Colonic mucosa (tissue), 4 donors: ENCODE measurements at regions not wholly inside any gene's neighbourhood (a gene's known extent, or its start where the extent isn't known, plus 50 kb on each side); places are given as distances from the start of the nearest gene placed in this dataset.

ENCODE experiments used
- DNase-seq: peaks from one replicate; pipeline ENCODE4 v3.0.0-alpha.2; 2020
- H3K27ac ChIP-seq: fragments of 200-600 bp; one replicate; pipeline ENCODE4 v1.8.0; 2021
- H3K27me3 ChIP-seq: fragments of 200-600 bp; one replicate; pipeline ENCODE4 v1.8.0; 2021
- H3K36me3 ChIP-seq: fragments of 200-600 bp; one replicate; pipeline ENCODE4 v1.8.0; 2021
- H3K4me1 ChIP-seq: fragments of 200-600 bp; one replicate; pipeline ENCODE4 v1.8.0; 2021; ENCODE audit warnings: mild to moderate bottlenecking
- H3K4me3 ChIP-seq: fragments of 200-600 bp; one replicate; pipeline ENCODE4 v1.8.0; 2021
- H3K9ac ChIP-seq, 2 donors: one replicate each; pipeline ENCODE4 v1.7.0; 2013; ENCODE audit warnings: control low read depth in 2 of 2, low read depth in 2 of 2, low read length in 2 of 2
- H3K9me3 ChIP-seq: fragments of 200-600 bp; one replicate; pipeline ENCODE4 v1.8.0; 2021
- CTCF ChIP-seq: fragments of 200-600 bp; IDR thresholded peaks from one replicate; pipeline ENCODE4 v1.8.0; 2022; ENCODE audit warnings: antibody characterized with exemption, mild to moderate bottlenecking
- intact Hi-C: fragments of 100-400 bp; cut with DNase I; formaldehyde crosslinking; loops from one replicate; pipeline ENCODE4 v1.14.1; 2022
- donor health status: healthy.
- donor health status: DM: no; HTN: no; CAD: no.
- donor health status: DM: no; HTN: no; CAD: no.

GRCh38 chr15:62739507-62739906 is 303.0 kb upstream of the TPM1 start:
- intact Hi-C loops = no loop called here
- H3K4me3 ChIP-seq = no peak overlapping the region
- H3K4me1 ChIP-seq = no peaks in the 10 kb centered on the region
- no peak overlapping the region for H3K9ac ChIP-seq
- H3K9me3 ChIP-seq = no peaks in the 10 kb centered on the region
- H3K27ac ChIP-seq = no peak overlapping the region
- no peak for DNase-seq
- no peaks in the 10 kb centered on the region for H3K36me3 ChIP-seq
- TF ChIP-seq CTCF = no peak
- H3K27me3 ChIP-seq = no peaks in the 10 kb centered on the region

- Histone ChIP-seq H3K9ac (no peak overlapping the region), H3K27me3 (no peaks in the 10 kb centered on the region), H3K4me3 (no peak overlapping the region), H3K9me3 (no peaks in the 10 kb centered on the region), H3K4me1 (no peaks in the 10 kb centered on the region), H3K36me3 (no peaks in the 10 kb centered on the region), H3K27ac (no peak overlapping the region)
- DNase-seq = no peak
- intact Hi-C loops = loop anchor here (5.0 to 10.0 kb wide), 2 partner anchors 203 to 346 kb away; partner anchors contain the start of gene TLN2
- TF ChIP-seq CTCF = no peak
These were observed 302.2 kb upstream of the TPM1 start for GRCh38 chr15:62740141-62741004.

- no peak for TF ChIP-seq CTCF
- no peak overlapping the region for H3K9ac ChIP-seq
- no peaks in the 10 kb centered on the region for H3K36me3 ChIP-seq
These were observed 301.4 kb upstream of the TPM1 start for GRCh38 chr15:62741106-62741505.

GRCh38 chr15:62742409-62743171 is 300.0 kb upstream of the TPM1 start:
- H3K4me1 ChIP-seq = no peaks in the 10 kb centered on the region
- H3K9ac ChIP-seq = no peak overlapping the region
- no peaks in the 10 kb centered on the region for H3K36me3 ChIP-seq
- peak; percentile 69 for TF ChIP-seq CTCF
- no peak overlapping the region for H3K4me3 ChIP-seq
- no peaks in the 10 kb centered on the region for H3K27me3 ChIP-seq
- H3K9me3 ChIP-seq = no peaks in the 10 kb centered on the region
- H3K27ac ChIP-seq = peak overlapping the region; percentile 6
- peak; percentile 51 for DNase-seq
- intact Hi-C loops = loop anchor here (5.0 to 10.0 kb wide), 2 partner anchors 205 to 348 kb away; partner anchors contain the start of gene TLN2

More at GRCh38 chr15:62741106-62741505, 301.4 kb upstream of the TPM1 start:
- no peak for DNase-seq
- H3K4me1 ChIP-seq = no peaks in the 10 kb centered on the region
- H3K27ac ChIP-seq = no peak overlapping the region
- intact Hi-C loops = loop anchor here (5.0 to 10.0 kb wide), 2 partner anchors 204 to 346 kb away; partner anchors contain the start of gene TLN2
- no peaks in the 10 kb centered on the region for H3K9me3 ChIP-seq
- no peak overlapping the region for H3K4me3 ChIP-seq
- H3K27me3 ChIP-seq = no peaks in the 10 kb centered on the region

- Histone ChIP-seq H3K4me1 (no peaks in the 10 kb centered on the region), H3K9ac (no peak overlapping the region), H3K36me3 (no peaks in the 10 kb centered on the region), H3K4me3 (no peak overlapping the region), H3K27ac (no peak overlapping the region), H3K27me3 (no peaks in the 10 kb centered on the region), H3K9me3 (no peaks in the 10 kb centered on the region)
- intact Hi-C loops = loop anchor here (10.0 kb wide), 1 partner anchor 351 kb away; the partner anchor contains the start of gene TLN2
- TF ChIP-seq CTCF = no peak
- no peak for DNase-seq
These were observed 296.8 kb upstream of the TPM1 start for GRCh38 chr15:62745621-62746225.
